PC-3 (cell line): ENCODE measurements at regions not wholly inside any gene's neighbourhood (a gene's known extent, or its start where the extent isn't known, plus 50 kb on each side); places are given as distances from the start of the nearest gene placed in this dataset.

Experiments
- ATAC-seq: fragments of 200-7000 bp; cut with Tn5 transposase; 2 replicates; pipeline ENCODE4 v1.9.1; 2020; ENCODE audit warnings: mild to moderate bottlenecking, moderate library complexity
- BruUV-seq: library from RNA; stranded (reverse); fragments of 400-500 nt; replicated peaks from 2 replicates; lab custom pipeline; 2021; lab: Mats Ljungman, UMichigan
- CTCF ChIA-PET: fragments of 300-600 bp; sonication (Branson Sonifier 250); formaldehyde crosslinking; loops from one replicate; lab custom pipeline; 2022; ENCODE audit warnings: antibody characterized with exemption; lab: Charles Lee
- POLR2A ChIA-PET: fragments of 300-600 bp; sonication (Branson Sonifier 250); formaldehyde crosslinking; loops from one replicate; lab custom pipeline; 2022; ENCODE audit warnings: antibody characterized with exemption; ENCODE audit not compliant: unreplicated experiment; lab: Charles Lee
- DNase-seq: peaks from one replicate; pipeline ENCODE4 v3.0.0-alpha.2; 2015
- H2AFZ ChIP-seq: fragments of 300-600 bp; sonication (generic); 2 replicates; pipeline ENCODE4 v1.6.0; 2016; ENCODE audit warnings: antibody characterized with exemption, low read length
- H3F3A ChIP-seq: fragments of 300-600 bp; sonication (generic); one replicate; pipeline ENCODE4 v1.6.0; 2017; ENCODE audit warnings: antibody characterized with exemption, low read length, control low read depth, mild to moderate bottlenecking; ENCODE audit not compliant: unreplicated experiment
- H3K27ac ChIP-seq: fragments of 300-600 bp; sonication (generic); 2 replicates; pipeline ENCODE4 v1.5.1; 2016; ENCODE audit warnings: mild to moderate bottlenecking, low read length
- H3K27me3 ChIP-seq: fragments of 300-600 bp; sonication (generic); 2 replicates; pipeline ENCODE4 v1.6.1; 2016; ENCODE audit warnings: low read length, mixed read lengths
- H3K36me3 ChIP-seq: fragments of 300-600 bp; sonication (generic); 2 replicates; pipeline ENCODE4 v1.6.1; 2016; ENCODE audit warnings: low read depth, mixed run types, low read length, mixed read lengths
- H3K4me1 ChIP-seq: fragments of 300-600 bp; sonication (generic); 2 replicates; pipeline ENCODE4 v1.5.1; 2016; ENCODE audit warnings: low read length; ENCODE audit not compliant: insufficient read depth
- H3K4me2 ChIP-seq: fragments of 300-600 bp; sonication (generic); 2 replicates; pipeline ENCODE4 v1.6.0; 2016; ENCODE audit warnings: low read length
- H3K4me3 ChIP-seq: fragments of 300-600 bp; sonication (generic); 2 replicates; pipeline ENCODE4 v1.5.1; 2016; ENCODE audit warnings: mild to moderate bottlenecking, low read length, mixed read lengths
- H3K79me2 ChIP-seq: fragments of 300-600 bp; sonication (generic); 2 replicates; pipeline ENCODE4 v1.6.1; 2017; ENCODE audit warnings: low read length, mixed read lengths
- H3K9ac ChIP-seq: fragments of 300-600 bp; sonication (generic); 2 replicates; pipeline ENCODE4 v1.6.0; 2016; ENCODE audit warnings: mild to moderate bottlenecking, low read length
- H3K9me2 ChIP-seq: fragments of 300-600 bp; sonication (generic); replicated peaks from 2 replicates; pipeline ENCODE4 v1.6.1; 2016; ENCODE audit warnings: mixed run types, low read length, mixed read lengths
- H3K9me3 ChIP-seq: fragments of 300-600 bp; sonication (generic); 2 replicates; pipeline ENCODE4 v1.6.1; 2016; ENCODE audit warnings: low read length, mixed read lengths
- H4K20me1 ChIP-seq: fragments of 300-600 bp; sonication (generic); 2 replicates; pipeline ENCODE4 v1.6.1; 2016; ENCODE audit warnings: low read length, mixed read lengths
- CTCF ChIP-seq: fragments of 300-600 bp; sonication (generic); conservative IDR thresholded peaks from 2 replicates; pipeline ENCODE4 v1.5.1; 2017; ENCODE audit warnings: antibody characterized with exemption, low read depth, mild to moderate bottlenecking, low read length
- EZH2 ChIP-seq: fragments of 300-600 bp; sonication (generic); IDR thresholded peaks from one replicate; pipeline ENCODE4 v1.6.1; 2017; ENCODE audit warnings: antibody characterized with exemption, mild to moderate bottlenecking, low read length; ENCODE audit not compliant: unreplicated experiment
- EZH2phosphoT487 ChIP-seq: fragments of 300-600 bp; sonication (generic); IDR thresholded peaks from 2 replicates; pipeline ENCODE4 v1.6.1; 2018; ENCODE audit warnings: mild to moderate bottlenecking, antibody characterized with exemption, low read length, borderline replicate concordance
- intact Hi-C: fragments of 100-400 bp; cut with micrococcal nuclease; formaldehyde crosslinking; loops from 2 replicates; pipeline ENCODE4 v1.9.0; 2023

GRCh38 chr2:95729597-95729955 lies 137.8 kb downstream of the TRIM43 start:
- POLR2A ChIA-PET: no interaction called here
- TF ChIP-seq EZH2phosphoT487: no peak
- no peak for TF ChIP-seq EZH2
- TF ChIP-seq CTCF: no peak
- CTCF ChIA-PET: no interaction called here
- ATAC-seq (no peak), DNase-seq (no peak)
- H3K9ac ChIP-seq: no peak overlapping the region
- no peaks in the 10 kb centered on the region for H3K36me3 ChIP-seq
- no peak overlapping the region for H2AFZ ChIP-seq
- H3K4me2 ChIP-seq: no peak overlapping the region
- no peaks in the 10 kb centered on the region for H3K9me3 ChIP-seq
- H3K27ac ChIP-seq: no peak overlapping the region
- no TSS peak for BruUV-seq
- no peaks in the 10 kb centered on the region for H3K27me3 ChIP-seq
- no peaks in the 10 kb centered on the region for H3K9me2 ChIP-seq
- intact Hi-C loops: loop anchor here (1.0 to 2.0 kb wide), 2 partner anchors 315 to 319 kb away; no protein-coding TSS in a partner anchor
- no peaks in the 10 kb centered on the region for H3K79me2 ChIP-seq
- H4K20me1 ChIP-seq: no peaks in the 10 kb centered on the region
- H3K4me3 ChIP-seq: no peak overlapping the region
- no peaks in the 10 kb centered on the region for H3F3A ChIP-seq
- H3K4me1 ChIP-seq: no peaks in the 10 kb centered on the region

GRCh38 chr2:95730813-95731212 lies 139.0 kb downstream of the TRIM43 start:
- ChIA-PET CTCF (no interaction called here), POLR2A (interaction anchor here (0.6 kb wide), 1 partner anchor 349 kb away, joined by 5 read pairs; no protein-coding TSS in a partner anchor)
- intact Hi-C loops: no loop called here
- Histone ChIP-seq H3K27ac (no peak overlapping the region), H3K27me3 (no peaks in the 10 kb centered on the region), H3K9ac (no peak overlapping the region), H3K79me2 (no peaks in the 10 kb centered on the region), H2AFZ (no peak overlapping the region), H3K4me2 (no peak overlapping the region), H3F3A (no peaks in the 10 kb centered on the region), H3K9me2 (no peaks in the 10 kb centered on the region), H3K36me3 (no peaks in the 10 kb centered on the region), H3K9me3 (no peaks in the 10 kb centered on the region), H3K4me3 (no peak overlapping the region), H3K4me1 (no peaks in the 10 kb centered on the region), H4K20me1 (no peaks in the 10 kb centered on the region)
- TF ChIP-seq EZH2phosphoT487 (no peak), CTCF (no peak), EZH2 (no peak)
- no TSS peak for BruUV-seq
- DNase-seq (no peak), ATAC-seq (no peak)

GRCh38 chr2:95734976-95735890 lies 143.4 kb downstream of the TRIM43 start:
- no TSS peak for BruUV-seq
- Histone ChIP-seq H3K9me3 (no peaks in the 10 kb centered on the region), H3K4me1 (no peaks in the 10 kb centered on the region), H3K79me2 (no peaks in the 10 kb centered on the region), H3K27ac (no peak overlapping the region), H3F3A (no peaks in the 10 kb centered on the region), H4K20me1 (no peaks in the 10 kb centered on the region), H3K4me2 (no peak overlapping the region), H2AFZ (no peak overlapping the region), H3K4me3 (no peak overlapping the region), H3K36me3 (no peaks in the 10 kb centered on the region), H3K9ac (no peak overlapping the region), H3K27me3 (0 out of 2 replicates have a peak, but pooled peaks cover 7% of the 10 kb centered on the region), H3K9me2 (no peaks in the 10 kb centered on the region)
- no peak for DNase-seq
- intact Hi-C loops: no loop called here
- TF ChIP-seq EZH2: no peak
- TF ChIP-seq EZH2phosphoT487: no peak
- no peak for TF ChIP-seq CTCF
- ChIA-PET POLR2A (no interaction called here), CTCF (no interaction called here)
- no peak for ATAC-seq
